Gastrocnemius medialis (tissue), 4 donors: ENCODE measurements at regions not wholly inside any gene's neighbourhood (a gene's known extent, or its start where the extent isn't known, plus 50 kb on each side); places are given as distances from the start of the nearest gene placed in this dataset.

Experiments
- CTCF ChIP-seq, 5 experiments: fragments of 450-650 bp in 3 of 5; fragments of 200-600 bp in 2 of 5; sonication (generic) in 2 of 5; IDR thresholded peaks in 4 of 5; conservative IDR thresholded peaks in 1 of 5; 1 replicate in 4 of 5; 2 replicates in 1 of 5; pipeline ENCODE4 v1.5.1; 2016 to 2019; ENCODE audit warnings: antibody characterized with exemption in 5 of 5, mild to moderate bottlenecking in 3 of 5, moderate library complexity in 3 of 5
- POLR2A ChIP-seq, 2 donors: fragments of 450-650 bp; IDR thresholded peaks; one replicate each; pipeline ENCODE4 v1.6.1; 2017; ENCODE audit warnings: antibody characterized with exemption in 2 of 2, mild to moderate bottlenecking in 2 of 2, moderate library complexity in 2 of 2

- TF ChIP-seq CTCF (IDR thresholded peaks at IDR 0.05 in 4 of 5, conservative IDR thresholded peaks at IDR 0.05 in 1 of 5) = no peak
- no peak for TF ChIP-seq POLR2A (IDR thresholded peaks at IDR 0.05)
Measured at GRCh38 chr13:103878891-103879605, 812.8 kb upstream of the SLC10A2 start.
